Effector memory CD8-positive, alpha-beta T cell (primary cell): ENCODE measurements at regions not wholly inside any gene's neighbourhood (a gene's known extent, or its start where the extent isn't known, plus 50 kb on each side); places are given as distances from the start of the nearest gene placed in this dataset.

ENCODE experiments used
- ATAC-seq: fragments of 150-1000 bp; cut with Tn5 transposase; replicated peaks from 2 replicates; pipeline ENCODE4 v1.10.0; 2021; ENCODE audit warnings: mild to moderate bottlenecking, moderate library complexity
- DNase-seq, 3 experiments: peaks; one replicate each; pipeline ENCODE4 v3.0.0; 2021
- H3K27ac Mint-ChIP-seq, 2 donors: one replicate each; pipeline ENCODE4 v1.8.0; 2022; ENCODE audit warnings: mild to moderate bottlenecking in 2 of 2, mixed read lengths in 2 of 2, moderate library complexity in 2 of 2
- H3K27me3 Mint-ChIP-seq, 2 donors: one replicate each; pipeline ENCODE4 v1.8.0; 2022; ENCODE audit warnings: mixed read lengths in 2 of 2
- H3K36me3 Mint-ChIP-seq: one replicate; pipeline ENCODE4 v1.8.0; 2022; ENCODE audit warnings: mild to moderate bottlenecking, moderate library complexity, mixed read lengths; ENCODE audit not compliant: insufficient read depth
- H3K4me1 Mint-ChIP-seq, 2 donors: one replicate each; pipeline ENCODE4 v1.8.0; 2022; ENCODE audit warnings: low read depth in 2 of 2, mixed read lengths in 2 of 2
- H3K4me3 Mint-ChIP-seq, 2 donors: one replicate each; pipeline ENCODE4 v1.8.0; 2022; ENCODE audit warnings: mild to moderate bottlenecking in 2 of 2, mixed read lengths in 2 of 2, moderate library complexity in 2 of 2
- H3K9me3 Mint-ChIP-seq, 2 donors: one replicate each; pipeline ENCODE4 v1.8.0; 2022; ENCODE audit warnings: mixed read lengths in 2 of 2

- H3K27ac Mint-ChIP-seq, result no peak overlapping the region
- no peaks in the 10 kb centered on the region for H3K27me3 Mint-ChIP-seq
- peaks cover 0 to 15% of the 10 kb centered on the region in 2 donors for H3K9me3 Mint-ChIP-seq
- H3K4me3 Mint-ChIP-seq, result no peak overlapping the region
- no peaks in the 10 kb centered on the region for H3K36me3 Mint-ChIP-seq
- no peaks in the 10 kb centered on the region for H3K4me1 Mint-ChIP-seq
- DNase-seq, result no peak
- ATAC-seq, result no peak
Measured at GRCh38 chr9:82223442-82223841, 234.9 kb downstream of the SPATA31D1 start.

- no peaks in the 10 kb centered on the region for H3K36me3 Mint-ChIP-seq
- ATAC-seq (no peak), DNase-seq (no peak)
- H3K9me3 Mint-ChIP-seq, result peaks cover 17 to 20% of the 10 kb centered on the region in 2 donors
- H3K4me3 Mint-ChIP-seq, result no peak overlapping the region
- H3K27ac Mint-ChIP-seq, result no peak overlapping the region
- no peaks in the 10 kb centered on the region for H3K27me3 Mint-ChIP-seq
- no peaks in the 10 kb centered on the region for H3K4me1 Mint-ChIP-seq
Measured at GRCh38 chr9:82231411-82231810, 242.8 kb downstream of the SPATA31D1 start.

GRCh38 chr9:82234160-82234943 lies 245.8 kb downstream of the SPATA31D1 start:
- no peak for ATAC-seq
- H3K4me3 Mint-ChIP-seq, result no peak overlapping the region
- H3K9me3 Mint-ChIP-seq, result peaks cover 17 to 20% of the 10 kb centered on the region in 2 donors
- H3K27me3 Mint-ChIP-seq, result no peaks in the 10 kb centered on the region
- no peaks in the 10 kb centered on the region for H3K4me1 Mint-ChIP-seq
- no peak overlapping the region for H3K27ac Mint-ChIP-seq
- DNase-seq, result no peak
- H3K36me3 Mint-ChIP-seq, result no peaks in the 10 kb centered on the region

GRCh38 chr9:82242285-82242963 lies 253.9 kb downstream of the SPATA31D1 start:
- Mint-ChIP-seq H3K36me3 (no peaks in the 10 kb centered on the region), H3K27ac (no peak overlapping the region), H3K4me1 (peaks cover 0 to 1% of the 10 kb centered on the region in 2 donors), H3K27me3 (no peaks in the 10 kb centered on the region), H3K4me3 (no peak overlapping the region), H3K9me3 (peaks cover 9 to 14% of the 10 kb centered on the region in 2 donors)
- ATAC-seq, result no peak
- DNase-seq, result no peak

GRCh38 chr9:82247318-82247717 lies 258.7 kb downstream of the SPATA31D1 start:
- no peak for ATAC-seq
- H3K36me3 Mint-ChIP-seq, result no peaks in the 10 kb centered on the region

GRCh38 chr9:82252116-82252515 lies 263.5 kb downstream of the SPATA31D1 start:
- Mint-ChIP-seq H3K4me3 (no peak overlapping the region), H3K36me3 (peaks cover 3% of the 10 kb centered on the region), H3K9me3 (peaks cover 0 to 3% of the 10 kb centered on the region in 2 donors), H3K27ac (no peak overlapping the region), H3K27me3 (no peaks in the 10 kb centered on the region), H3K4me1 (no peaks in the 10 kb centered on the region)
- DNase-seq (no peak), ATAC-seq (no peak)

More at GRCh38 chr9:82247318-82247717, 258.7 kb downstream of the SPATA31D1 start:
- no peaks in the 10 kb centered on the region for H3K27me3 Mint-ChIP-seq
- no peak for DNase-seq
- peaks cover 0 to 5% of the 10 kb centered on the region in 2 donors for H3K9me3 Mint-ChIP-seq
- H3K4me1 Mint-ChIP-seq, result peaks cover 0 to 1% of the 10 kb centered on the region in 2 donors
- H3K27ac Mint-ChIP-seq, result no peak overlapping the region
- no peak overlapping the region for H3K4me3 Mint-ChIP-seq

- H3K4me3 Mint-ChIP-seq, result no peak overlapping the region
- no peaks in the 10 kb centered on the region for H3K27me3 Mint-ChIP-seq
- H3K9me3 Mint-ChIP-seq, result peaks cover 0 to 3% of the 10 kb centered on the region in 2 donors
Measured at GRCh38 chr9:82254646-82255367, 266.2 kb downstream of the SPATA31D1 start.

GRCh38 chr9:82255481-82256176 lies 267.1 kb downstream of the SPATA31D1 start:
- DNase-seq, result no peak
- peaks cover 4% of the 10 kb centered on the region for H3K36me3 Mint-ChIP-seq
- no peak overlapping the region for H3K27ac Mint-ChIP-seq
- ATAC-seq, result no peak
- no peaks in the 10 kb centered on the region for H3K4me1 Mint-ChIP-seq
- no peaks in the 10 kb centered on the region for H3K27me3 Mint-ChIP-seq
- H3K4me3 Mint-ChIP-seq, result no peak overlapping the region
- H3K9me3 Mint-ChIP-seq, result peaks cover 0 to 1% of the 10 kb centered on the region in 2 donors

More at GRCh38 chr9:82254646-82255367, 266.2 kb downstream of the SPATA31D1 start:
- Mint-ChIP-seq H3K4me1 (no peaks in the 10 kb centered on the region), H3K36me3 (peaks cover 4% of the 10 kb centered on the region), H3K27ac (no peak overlapping the region)
- ATAC-seq (no peak), DNase-seq (no peak)

- peaks cover 1 to 12% of the 10 kb centered on the region in 2 donors for H3K9me3 Mint-ChIP-seq
- H3K4me3 Mint-ChIP-seq, result no peak overlapping the region
- no peaks in the 10 kb centered on the region for H3K27me3 Mint-ChIP-seq
- no peak for DNase-seq
- no peak for ATAC-seq
- H3K36me3 Mint-ChIP-seq, result peaks cover 4% of the 10 kb centered on the region
- H3K4me1 Mint-ChIP-seq, result no peaks in the 10 kb centered on the region
- no peak overlapping the region for H3K27ac Mint-ChIP-seq
Measured at GRCh38 chr9:82260691-82261090, 272.1 kb downstream of the SPATA31D1 start.

- H3K36me3 Mint-ChIP-seq, result no peaks in the 10 kb centered on the region
- ATAC-seq (no peak), DNase-seq (no peak)
- no peaks in the 10 kb centered on the region for H3K4me1 Mint-ChIP-seq
- H3K4me3 Mint-ChIP-seq, result no peak overlapping the region
- no peaks in the 10 kb centered on the region for H3K27me3 Mint-ChIP-seq
- no peak overlapping the region for H3K27ac Mint-ChIP-seq
- H3K9me3 Mint-ChIP-seq, result peaks cover 0 to 12% of the 10 kb centered on the region in 2 donors
Measured at GRCh38 chr9:82263619-82264018, 275.0 kb downstream of the SPATA31D1 start.

GRCh38 chr9:82271106-82271561 lies 282.6 kb downstream of the SPATA31D1 start:
- Mint-ChIP-seq H3K4me1 (no peaks in the 10 kb centered on the region), H3K27me3 (no peaks in the 10 kb centered on the region), H3K4me3 (no peak overlapping the region), H3K9me3 (peaks cover 0 to 8% of the 10 kb centered on the region in 2 donors), H3K27ac (no peak overlapping the region), H3K36me3 (no peaks in the 10 kb centered on the region)
- ATAC-seq (no peak), DNase-seq (no peak)

- Mint-ChIP-seq H3K36me3 (no peaks in the 10 kb centered on the region), H3K4me3 (no peak overlapping the region), H3K27ac (no peak overlapping the region), H3K9me3 (peaks cover 0 to 9% of the 10 kb centered on the region in 2 donors), H3K4me1 (no peaks in the 10 kb centered on the region), H3K27me3 (no peaks in the 10 kb centered on the region)
- DNase-seq (no peak), ATAC-seq (no peak)
Measured at GRCh38 chr9:82273121-82273520, 284.5 kb downstream of the SPATA31D1 start.
